ENCODE measurements at regions not wholly inside any gene's neighbourhood (a gene's known extent, or its start where the extent isn't known, plus 50 kb on each side); places are given as distances from the start of the nearest gene placed in this dataset.

GRCh38 chr13:90032313-90032712, 1315.2 kb upstream of the MIR17HG start:
- TF ChIP-seq CTCF (conservative IDR thresholded peaks at IDR 0.05; ENCODE audit: low read depth, low read length) (no peak), EZH2 (IDR thresholded peaks at IDR 0.05; ENCODE audit: low read length, unreplicated experiment) (no peak)
